ENCODE measurements at regions not wholly inside any gene's neighbourhood (a gene's known extent, or its start where the extent isn't known, plus 50 kb on each side); places are given as distances from the start of the nearest gene placed in this dataset.
A peak's percentile ranks its signal among the peaks of the same experiment; 100 is the strongest.

DNA sequence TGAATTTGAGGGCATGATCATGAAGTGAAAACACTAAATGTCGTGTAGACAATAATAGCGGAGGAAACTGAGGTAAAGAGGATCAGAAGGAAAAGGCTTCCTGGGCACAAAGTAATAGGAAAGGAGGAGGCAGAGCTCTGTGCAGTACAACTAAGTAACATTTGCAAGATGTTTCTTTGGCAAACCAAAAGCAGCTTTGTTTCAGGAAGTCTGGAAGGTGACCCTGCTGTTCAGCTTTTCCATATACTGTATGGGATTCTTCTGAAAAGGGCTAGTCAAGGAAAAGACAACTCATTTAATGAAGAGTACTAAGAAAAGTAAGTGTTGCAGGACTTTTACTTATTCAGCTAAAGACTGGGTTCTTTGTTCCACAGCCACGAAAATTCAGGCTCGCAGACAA lies 463.1 kb downstream of the PCDH7 start:
- intact Hi-C loops (cut with DNase I) = no loop called here
- Histone ChIP-seq H3K4me1 (no peaks in the 10 kb centered on the region), H3K4me3 (no peak overlapping the region), H3K36me3 (no peaks in the 10 kb centered on the region), H3K27me3 (no peaks in the 10 kb centered on the region), H3K9me3 (peaks cover 0 to 17% (median 0%) of the 10 kb centered on the region in 11 donors), H3K27ac (no peak overlapping the region)
- no peak for TF ChIP-seq CTCF (IDR thresholded peaks at IDR 0.05)
- ATAC-seq (no peak), DNase-seq (no peak)
- WGBS, 2 donors = 62 to 71% methylated on average over 4 of the region's 4 CpGs

DNA sequence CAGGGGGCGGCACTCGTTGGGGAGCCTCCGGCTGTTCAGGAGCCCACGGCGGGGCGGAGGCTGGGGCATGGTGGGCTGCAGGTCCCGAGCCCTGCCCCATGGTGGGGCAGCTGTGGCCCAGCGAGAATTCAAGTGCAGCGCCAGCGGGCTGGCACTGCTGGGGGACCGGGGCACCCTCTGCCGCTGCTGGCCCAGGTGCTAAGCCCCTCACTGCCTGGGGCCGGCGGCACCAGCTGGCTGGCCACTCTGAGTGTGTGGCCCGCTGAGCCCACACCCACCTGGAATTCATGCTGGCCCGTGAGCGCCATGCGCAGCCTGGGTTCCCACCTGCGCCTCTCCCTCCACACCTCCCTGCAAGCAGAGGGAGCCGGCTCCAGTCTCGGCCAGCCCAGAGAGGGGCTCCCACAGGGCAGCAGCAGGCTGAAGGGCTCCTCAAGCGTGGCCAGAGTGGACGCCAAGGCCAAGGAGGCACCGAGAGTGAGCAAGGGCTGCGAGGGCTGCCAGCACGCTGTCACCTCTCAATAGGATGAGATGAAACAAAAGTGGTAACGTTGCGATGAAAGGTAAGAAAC lies 464.9 kb downstream of the PCDH7 start:
- Histone ChIP-seq H3K4me1 (no peaks in the 10 kb centered on the region), H3K36me3 (no peaks in the 10 kb centered on the region), H3K27ac (no peak overlapping the region), H3K4me3 (no peak overlapping the region), H3K27me3 (no peaks in the 10 kb centered on the region), H3K9me3 (peaks cover 0 to 17% (median 0%) of the 10 kb centered on the region in 11 donors)
- DNase-seq (no peak), ATAC-seq (peak in 1 of 8 donors; percentile 34)
- 90 to 92% methylated on average over 28 of the region's 28 CpGs for WGBS, 2 donors
- no peak for TF ChIP-seq CTCF (IDR thresholded peaks at IDR 0.05)
- intact Hi-C loops (cut with DNase I) = no loop called here

DNA sequence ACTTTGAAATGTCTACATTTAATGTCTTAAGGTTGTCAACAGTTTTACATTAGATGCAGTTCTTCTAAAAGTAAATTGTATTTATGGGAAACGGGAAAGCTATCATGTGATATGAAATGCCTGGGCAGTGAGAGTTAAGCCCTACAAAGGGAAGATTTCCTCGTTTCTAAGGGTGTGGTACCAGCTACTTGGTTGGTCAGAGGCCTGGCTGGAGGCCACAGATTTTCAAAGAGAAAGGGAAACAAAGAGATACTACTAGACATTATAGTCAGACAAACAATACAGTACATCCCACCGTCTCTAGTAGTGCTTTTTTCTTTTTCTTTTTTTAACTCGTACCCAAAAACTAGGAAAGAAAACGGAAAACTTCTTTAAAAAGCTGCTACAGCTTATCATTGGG lies 467.8 kb downstream of the PCDH7 start:
- no peak for DNase-seq
- H3K4me3 ChIP-seq = no peak overlapping the region

DNA sequence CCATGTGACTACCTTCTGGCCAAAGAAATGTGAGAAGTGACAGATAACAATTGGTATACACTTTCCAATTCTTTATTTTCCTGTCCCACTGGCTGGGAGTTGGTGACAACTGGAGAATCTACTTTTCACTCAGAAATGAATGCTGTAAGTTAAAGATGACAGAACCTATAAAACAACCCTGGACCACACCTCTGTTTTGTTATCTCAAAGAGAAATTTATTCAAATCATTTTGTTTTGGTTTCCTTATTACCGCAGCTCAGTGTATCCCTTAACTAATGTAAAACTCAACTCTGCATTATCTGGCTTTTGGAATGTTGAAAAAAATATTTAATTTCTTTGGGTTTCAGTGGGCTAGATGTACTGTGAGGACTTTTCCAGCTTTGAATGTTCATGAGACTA lies 469.8 kb downstream of the PCDH7 start:
- peaks cover 0 to 8% (median 0%) of the 10 kb centered on the region in 9 donors for H3K4me1 ChIP-seq
- DNase-seq = no peak
- H3K9me3 ChIP-seq = peaks cover 0 to 7% (median 0%) of the 10 kb centered on the region in 11 donors
- intact Hi-C loops (cut with DNase I) = no loop called here
- no peaks in the 10 kb centered on the region for H3K36me3 ChIP-seq
- WGBS, 2 donors = 92 to 94% methylated on average over 1 of the region's 1 CpG
- no peaks in the 10 kb centered on the region for H3K27me3 ChIP-seq
- no peak overlapping the region for H3K27ac ChIP-seq
- ATAC-seq = no peak
- no peak for TF ChIP-seq CTCF (IDR thresholded peaks at IDR 0.05)
- H3K4me3 ChIP-seq = no peak overlapping the region

More for the DNA sequence above, 467.8 kb downstream of the PCDH7 start:
- ATAC-seq = no peak
- WGBS, 2 donors = 54 to 76% methylated on average over 5 of the region's 5 CpGs
- TF ChIP-seq CTCF (IDR thresholded peaks at IDR 0.05) = no peak
- H3K36me3 ChIP-seq = no peaks in the 10 kb centered on the region
- H3K9me3 ChIP-seq = peaks cover 0 to 17% (median 0%) of the 10 kb centered on the region in 11 donors
- H3K4me1 ChIP-seq = peaks cover 0 to 8% (median 0%) of the 10 kb centered on the region in 9 donors
- no peaks in the 10 kb centered on the region for H3K27me3 ChIP-seq
- intact Hi-C loops (cut with DNase I) = no loop called here
- H3K27ac ChIP-seq = no peak overlapping the region
